Cerebellar nuclear complex (tissue), 1 donor: ENCODE measurements at regions not wholly inside any gene's neighbourhood (a gene's known extent, or its start where the extent isn't known, plus 50 kb on each side); places are given as distances from the start of the nearest gene placed in this dataset.

Experiments
- DNase-seq, 2 experiments: peaks; one replicate each; lab custom pipeline; 2025; lab: John Stamatoyannopoulos, UW

DNA sequence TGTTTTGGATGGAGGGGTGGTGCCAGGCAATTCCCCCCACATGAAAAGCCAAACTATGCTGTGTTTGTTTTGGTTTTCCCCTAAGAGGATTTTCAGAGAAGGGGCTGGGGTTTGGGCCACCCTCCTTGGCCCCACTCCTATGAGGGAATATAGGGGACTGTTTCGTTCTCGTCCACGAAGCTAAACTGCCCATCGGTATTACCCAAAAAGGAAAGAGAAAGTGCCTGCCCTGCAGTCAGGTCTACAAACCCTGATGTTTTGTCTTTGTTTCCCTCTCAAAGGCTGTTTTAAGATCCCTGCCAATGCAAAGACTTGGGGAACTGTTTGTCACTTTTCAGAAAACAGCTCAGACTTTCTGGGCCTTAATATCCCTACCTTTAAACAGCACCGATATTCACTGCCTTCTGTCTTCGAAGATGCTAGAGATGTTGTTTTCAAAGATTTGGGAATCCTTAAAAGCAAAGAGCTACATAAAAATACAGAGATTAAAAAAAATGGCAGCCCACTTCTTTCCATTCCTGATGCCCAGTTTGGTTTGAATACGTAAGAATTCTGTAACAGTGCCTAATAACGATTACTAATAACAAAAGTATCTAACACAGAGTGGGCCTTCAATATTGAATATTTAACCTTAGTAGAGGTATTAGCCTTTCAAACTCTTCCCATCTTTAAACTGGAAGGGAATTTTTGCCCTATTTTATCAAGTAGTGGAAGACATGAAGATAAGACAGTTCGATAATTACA, 518.4 kb downstream of the MED13L start:
- no peak for DNase-seq

DNA sequence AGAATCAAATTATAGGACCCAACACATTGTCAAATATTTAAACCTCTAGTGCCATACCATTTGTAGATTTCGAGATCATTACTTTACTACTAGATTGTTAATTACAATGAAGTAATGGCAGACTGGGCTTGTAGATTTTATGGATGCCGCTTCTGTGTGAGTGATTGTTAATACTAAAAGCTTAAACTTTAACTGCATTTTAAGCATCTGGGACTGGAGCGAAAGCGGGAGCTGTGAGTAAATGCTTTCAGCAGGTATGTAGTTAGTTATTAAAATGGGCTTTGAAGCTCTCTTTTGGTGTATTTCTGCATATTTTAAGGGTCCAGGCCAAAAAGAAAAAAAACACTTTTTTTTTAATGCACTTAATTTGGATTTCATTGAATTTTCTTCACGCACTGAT, 519.3 kb downstream of the MED13L start:
- no peak for DNase-seq

DNA sequence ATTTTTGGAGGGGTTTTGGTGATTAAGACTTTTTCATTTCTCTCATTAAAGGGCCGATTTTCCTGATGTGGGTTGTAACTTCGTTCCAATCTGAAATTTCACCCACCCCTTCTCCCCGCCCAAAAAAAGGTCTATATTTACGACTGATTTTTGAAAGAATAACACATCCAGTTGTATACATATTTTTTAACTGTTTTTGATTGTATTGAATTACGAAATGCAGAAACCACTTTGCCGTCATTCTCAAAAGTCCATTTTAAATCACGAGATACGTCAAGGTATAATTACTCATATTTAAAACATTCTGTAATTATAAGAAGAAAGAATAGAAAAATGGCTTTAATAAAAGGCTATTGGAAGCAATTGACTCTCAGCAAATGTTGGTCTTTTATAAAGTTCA, 520.7 kb downstream of the MED13L start:
- no peak for DNase-seq

DNA sequence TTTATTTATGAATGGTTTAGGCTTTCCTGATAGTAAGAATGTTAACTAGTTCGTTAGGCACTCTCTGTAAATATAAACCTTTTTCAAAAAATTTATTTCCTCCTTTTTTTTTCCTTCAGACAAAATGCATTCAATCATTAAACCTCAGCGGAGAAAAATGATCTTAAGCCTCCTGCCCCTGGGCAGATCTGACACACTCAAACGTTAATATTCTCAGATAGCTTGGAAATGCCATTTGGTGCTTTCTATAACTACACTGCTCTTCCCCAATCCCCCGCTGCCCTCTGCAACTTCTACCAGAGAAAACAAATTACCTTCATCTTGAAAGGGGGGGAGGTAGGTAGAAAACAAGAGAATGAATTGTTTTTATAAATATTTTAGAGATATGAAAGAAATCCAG, 521.2 kb downstream of the MED13L start:
- DNase-seq, result no peak

- no peak for DNase-seq
Measured at GRCh38 chr12:115755725-115756085, 521.8 kb downstream of the MED13L start.

- DNase-seq, result no peak
Measured at GRCh38 chr12:115755061-115755724, 522.3 kb downstream of the MED13L start.

- DNase-seq, result no peak
Measured at GRCh38 chr12:115752913-115753726, 524.4 kb downstream of the MED13L start.

DNA sequence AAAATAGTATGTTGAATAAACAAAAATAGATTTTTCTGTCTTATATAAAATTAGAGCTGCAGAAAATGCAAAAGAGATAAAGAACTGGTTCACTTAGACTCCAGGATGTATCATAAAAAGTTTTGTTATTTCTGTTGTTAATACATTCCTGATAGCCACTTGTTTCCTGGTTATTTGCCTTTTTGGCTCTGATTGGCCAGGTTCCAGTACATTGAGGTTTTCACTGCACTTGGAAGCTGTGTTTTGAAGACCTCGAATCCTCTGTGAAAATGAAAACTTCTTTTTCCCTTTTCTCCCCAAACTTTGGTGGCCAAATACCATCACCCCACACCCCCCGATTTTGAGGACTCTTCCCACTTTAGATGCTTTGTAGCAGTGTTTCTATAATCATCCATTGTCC, 525.3 kb downstream of the MED13L start:
- DNase-seq, result no peak

- DNase-seq, result no peak
Measured at GRCh38 chr12:115750340-115750739, 527.2 kb downstream of the MED13L start.

DNA sequence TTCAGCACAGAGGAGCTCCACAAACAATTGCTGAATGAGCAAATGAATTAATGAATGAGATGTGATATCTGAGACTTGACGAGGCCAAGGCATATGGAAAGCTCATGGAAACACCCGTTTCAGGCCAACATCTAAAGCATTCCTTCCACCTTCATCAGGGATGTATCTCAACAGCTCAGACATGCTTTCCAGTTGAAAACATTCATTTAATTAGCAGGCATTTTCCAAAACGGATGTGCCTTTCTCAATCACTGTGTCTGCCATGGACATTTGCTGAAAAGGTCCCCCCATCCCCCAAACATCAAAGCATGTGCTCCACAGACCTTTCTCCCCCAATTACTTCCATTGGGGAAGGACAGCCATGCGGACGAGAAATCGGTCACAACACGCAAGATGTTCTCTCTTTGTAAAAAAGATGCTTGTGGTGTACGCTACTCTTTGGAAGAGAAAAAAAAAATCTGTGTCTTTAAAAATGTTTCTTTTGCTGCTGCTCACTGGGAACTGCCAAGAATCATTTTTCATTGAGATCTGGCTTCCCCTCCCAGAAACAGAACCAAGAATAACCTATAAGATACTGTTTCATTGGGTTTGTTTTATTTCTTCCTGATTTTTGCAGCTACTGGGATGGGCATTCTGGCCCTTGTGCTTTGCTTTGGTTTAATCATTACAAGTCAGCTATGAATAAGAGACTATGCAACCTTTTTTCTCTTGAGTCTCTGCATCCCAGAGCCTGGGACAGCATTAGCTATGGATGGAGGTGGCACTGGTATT, 528.2 kb downstream of the MED13L start:
- DNase-seq, result no peak

- DNase-seq, result no peak
Measured at GRCh38 chr12:115740586-115741155, 536.8 kb downstream of the MED13L start.

GRCh38 chr12:115737895-115738294, 539.6 kb downstream of the MED13L start:
- DNase-seq, result no peak

GRCh38 chr12:115736360-115736759, 541.1 kb downstream of the MED13L start:
- DNase-seq, result no peak

DNA sequence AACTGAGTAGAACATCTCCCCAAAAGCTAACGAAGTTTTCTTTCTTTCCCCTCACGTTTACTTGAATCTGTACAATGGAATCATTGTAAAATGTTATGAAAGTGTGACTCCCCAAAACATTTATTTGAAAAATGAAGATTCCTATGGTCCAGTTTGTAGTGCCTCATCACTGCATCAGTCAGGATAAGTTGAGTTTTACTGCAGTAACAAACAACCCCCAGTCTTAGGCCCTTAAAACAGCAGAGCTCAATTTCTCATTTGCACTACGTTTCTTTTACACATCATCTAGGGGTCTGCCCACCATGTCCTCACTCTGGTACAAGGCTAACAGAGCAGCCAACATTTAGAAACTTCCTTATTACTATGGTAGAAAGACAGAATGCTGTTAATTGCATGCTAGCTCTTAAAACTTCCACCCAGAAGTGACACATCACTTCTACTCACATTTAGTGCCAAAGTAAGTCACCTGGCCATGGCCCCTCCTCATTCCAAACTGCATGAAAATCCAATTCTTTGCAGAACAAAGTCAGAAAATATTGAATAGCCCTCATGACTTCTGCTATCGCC, 546.4 kb downstream of the MED13L start:
- DNase-seq, result no peak

- no peak for DNase-seq
Measured at GRCh38 chr12:115726691-115727090, 550.8 kb downstream of the MED13L start.

- no peak for DNase-seq
Measured at GRCh38 chr12:115722181-115722580, 555.3 kb downstream of the MED13L start.

DNA sequence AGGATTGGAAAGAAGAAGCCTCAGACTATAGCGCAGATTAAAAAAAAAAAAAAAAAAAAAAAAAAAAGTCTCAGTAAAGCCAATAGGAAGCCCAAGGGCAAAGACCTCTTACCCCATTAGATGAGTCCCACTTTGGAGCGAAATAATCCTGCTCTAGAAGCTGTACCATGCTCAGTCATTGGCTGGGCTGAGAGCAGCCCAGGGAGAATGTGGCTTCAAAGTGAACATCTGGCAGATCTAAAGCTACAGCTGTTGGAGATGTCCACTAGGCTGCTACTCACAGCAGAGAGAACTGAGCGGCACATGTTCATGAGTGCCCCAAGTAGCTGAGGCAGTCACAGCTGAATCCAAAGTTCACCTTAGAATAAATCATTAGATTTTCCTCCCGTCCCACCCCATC, 560.9 kb downstream of the MED13L start:
- no peak for DNase-seq

GRCh38 chr12:115712676-115713075, 564.8 kb downstream of the MED13L start:
- no peak for DNase-seq

DNA sequence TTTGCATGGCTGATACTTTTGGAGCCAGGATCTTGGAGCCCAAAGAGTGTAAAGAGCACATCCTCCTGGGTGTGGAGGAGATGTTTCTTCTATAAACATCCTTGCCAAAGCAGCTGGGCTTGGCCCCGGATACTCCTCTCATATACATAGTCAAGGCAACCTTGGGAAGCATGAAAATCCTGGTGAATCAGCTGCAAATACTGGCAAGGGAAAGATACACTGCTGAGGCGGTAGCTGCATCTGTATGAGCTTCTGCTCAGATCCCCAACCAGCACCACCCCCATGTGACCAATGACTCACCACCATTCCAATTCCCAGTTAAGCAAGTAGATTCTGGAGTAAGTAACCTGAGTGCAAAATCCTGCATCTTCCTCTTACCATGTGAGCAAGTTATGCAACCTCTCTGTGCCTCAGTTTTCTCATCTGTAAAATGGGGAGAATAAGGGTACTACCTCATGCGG, 567.4 kb downstream of the MED13L start:
- DNase-seq, result no peak

GRCh38 chr12:115709540-115710011, 567.9 kb downstream of the MED13L start:
- no peak for DNase-seq

- no peak for DNase-seq
Measured at GRCh38 chr12:115708801-115709200, 568.7 kb downstream of the MED13L start.
